ENCODE measurements at regions not wholly inside any gene's neighbourhood (a gene's known extent, or its start where the extent isn't known, plus 50 kb on each side); places are given as distances from the start of the nearest gene placed in this dataset.
"Not testable (repeated sequence)": the region's sequence is repeated elsewhere in the genome, so short reads cannot be mapped to it uniquely, and the experiment has no call there.

DNA sequence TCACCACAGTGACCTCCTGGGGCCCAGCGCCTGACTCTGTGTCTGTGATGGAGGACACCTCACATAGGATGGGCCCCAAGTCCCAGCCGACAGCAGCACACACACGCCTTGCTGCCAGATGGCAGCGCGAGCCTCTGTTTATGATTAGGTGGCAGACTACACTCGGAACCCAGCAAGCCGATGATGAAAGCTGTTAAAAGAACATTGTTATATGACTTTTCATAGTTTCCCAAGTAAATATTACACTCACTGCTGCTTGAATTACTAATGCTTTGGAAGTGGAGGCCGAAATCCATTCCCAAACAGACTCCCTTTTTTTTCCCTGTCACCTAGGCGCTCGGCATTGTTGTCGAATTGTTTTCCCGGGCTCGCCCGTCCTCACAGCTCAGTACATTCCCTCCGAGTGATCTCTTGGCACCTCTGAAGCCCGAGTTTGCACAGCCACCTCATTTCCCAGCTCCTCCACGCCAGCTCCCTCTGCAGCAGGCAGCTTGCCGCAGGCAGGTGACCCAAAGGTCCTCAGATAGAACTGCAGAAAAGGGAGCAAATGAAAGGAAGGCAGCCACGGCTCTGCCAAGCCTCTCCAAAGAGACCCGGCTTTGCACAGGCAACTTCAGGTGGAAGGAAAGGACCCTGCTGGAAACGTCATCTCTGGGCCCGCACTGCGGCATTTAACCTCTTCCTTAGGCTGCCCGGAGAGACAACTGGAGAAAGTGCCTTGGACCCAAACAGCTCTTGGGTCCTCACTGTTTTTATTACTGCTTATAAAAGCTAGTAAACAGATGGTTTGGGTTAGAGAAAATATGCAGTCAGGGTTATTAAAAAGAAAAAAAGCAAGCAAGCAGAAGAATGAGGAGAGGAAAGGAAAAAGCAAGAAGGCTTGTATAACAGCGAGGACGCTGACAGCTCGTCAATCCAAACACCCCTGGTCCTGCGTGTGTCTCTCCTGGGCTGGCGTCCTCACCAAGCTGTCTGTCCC, 72.2 kb upstream of the SLC25A33 start:
- Mint-ChIP-seq H3K27me3 (peaks cover 22% of the 10 kb centered on the region), H3K4me3 (no peak overlapping the region), H3K27ac (no peak overlapping the region), H3K36me3 (peaks cover 1% of the 10 kb centered on the region), H3K9me3 (no peaks in the 10 kb centered on the region), H3K4me1 (peaks cover 3% of the 10 kb centered on the region)
- DNase-seq (ENCODE audit: low spot score in 2 of 2) (no peak), ATAC-seq (ENCODE audit: low read depth) (no peak)

DNA sequence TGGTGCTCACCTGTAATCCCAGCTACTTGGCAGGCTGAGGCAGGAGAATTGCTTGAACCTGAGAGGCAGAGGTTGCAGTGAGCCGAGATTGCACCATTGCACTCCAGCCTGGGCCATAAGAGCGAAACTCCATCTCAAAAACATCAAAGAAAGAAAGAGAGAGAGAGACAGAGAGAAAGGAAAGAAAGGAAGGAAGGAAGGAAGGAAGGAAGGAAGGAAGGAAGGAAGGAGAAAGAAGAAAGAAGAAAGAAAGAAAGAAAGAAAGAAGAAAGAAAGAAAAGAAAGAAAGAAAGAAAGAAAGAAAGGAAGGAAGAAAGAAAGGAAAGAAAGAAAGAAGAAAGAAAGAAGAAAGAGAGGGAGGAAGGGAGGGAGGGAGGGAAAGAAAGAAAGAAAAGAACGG, 69.4 kb upstream of the SLC25A33 start:
- not testable (repeated sequence) for H3K27ac Mint-ChIP-seq; H3K4me1 Mint-ChIP-seq; H3K4me3 Mint-ChIP-seq; H3K36me3 Mint-ChIP-seq; DNase-seq (ENCODE audit: low spot score in 2 of 2); ATAC-seq (ENCODE audit: low read depth); H3K9me3 Mint-ChIP-seq
- H3K27me3 Mint-ChIP-seq = peaks cover 24% of the 10 kb centered on the region

DNA sequence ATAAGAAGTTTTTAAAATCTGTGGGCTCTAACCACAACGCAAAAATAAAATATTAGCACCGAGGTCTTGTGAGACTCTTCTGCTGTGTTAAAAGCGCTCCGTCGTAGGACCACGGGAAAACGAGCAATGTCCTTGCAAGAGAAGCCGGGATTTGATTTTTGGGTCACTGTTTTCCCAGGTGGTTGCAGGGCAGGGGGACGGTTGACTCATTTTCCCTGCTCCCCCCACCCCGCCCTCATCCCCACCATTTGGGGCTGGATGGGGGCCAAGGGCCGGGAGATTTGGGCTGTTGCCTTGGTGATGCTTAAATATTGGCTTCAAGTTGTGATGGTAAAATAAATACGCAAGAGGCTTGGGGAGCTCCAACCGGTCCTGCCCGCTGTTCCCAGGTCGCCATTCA, 67.6 kb upstream of the SLC25A33 start:
- Mint-ChIP-seq H3K9me3 (no peaks in the 10 kb centered on the region), H3K27ac (no peak overlapping the region), H3K27me3 (peaks cover 19% of the 10 kb centered on the region), H3K36me3 (peaks cover 1% of the 10 kb centered on the region), H3K4me3 (no peak overlapping the region), H3K4me1 (peaks cover 3% of the 10 kb centered on the region)
- no peak for ATAC-seq (ENCODE audit: low read depth)
- DNase-seq (ENCODE audit: low spot score in 2 of 2) = no peak

DNA sequence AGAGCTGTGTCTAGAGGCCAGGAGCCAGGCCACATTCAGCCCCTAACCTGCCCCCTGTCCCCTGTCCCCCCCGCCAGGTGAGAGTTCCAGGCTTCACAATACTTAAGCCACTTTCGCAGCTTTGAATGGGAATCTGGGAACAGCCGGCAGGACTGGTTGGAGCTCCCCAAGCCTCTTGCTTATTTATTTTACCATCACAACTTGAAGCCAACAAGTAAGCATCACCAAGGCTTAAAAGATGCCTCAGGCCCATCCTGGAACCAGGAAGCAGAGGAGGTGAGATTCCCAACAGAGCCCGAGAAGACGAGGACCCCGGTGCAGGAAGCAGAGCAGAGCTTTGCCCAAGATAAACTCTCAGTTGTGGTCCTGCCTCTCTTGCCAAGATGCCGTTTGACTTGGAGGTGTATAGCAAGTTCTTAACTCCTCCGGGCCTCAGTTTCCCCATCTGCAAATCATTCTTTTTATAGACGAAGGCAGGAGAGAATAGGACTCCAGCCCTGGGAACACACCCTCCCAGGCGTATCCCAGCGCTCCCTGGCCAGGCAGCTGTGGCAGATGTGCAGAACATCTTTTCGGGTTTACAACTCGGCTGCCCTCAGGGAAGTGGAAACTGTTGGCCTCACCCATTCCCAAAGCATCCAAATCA, 66.8 kb upstream of the SLC25A33 start:
- Mint-ChIP-seq H3K36me3 (peaks cover 1% of the 10 kb centered on the region), H3K27ac (no peak overlapping the region), H3K4me3 (no peak overlapping the region), H3K9me3 (no peaks in the 10 kb centered on the region), H3K4me1 (peaks cover 3% of the 10 kb centered on the region), H3K27me3 (peaks cover 14% of the 10 kb centered on the region)
- DNase-seq (ENCODE audit: low spot score in 2 of 2) = no peak
- ATAC-seq (ENCODE audit: low read depth) = no peak

DNA sequence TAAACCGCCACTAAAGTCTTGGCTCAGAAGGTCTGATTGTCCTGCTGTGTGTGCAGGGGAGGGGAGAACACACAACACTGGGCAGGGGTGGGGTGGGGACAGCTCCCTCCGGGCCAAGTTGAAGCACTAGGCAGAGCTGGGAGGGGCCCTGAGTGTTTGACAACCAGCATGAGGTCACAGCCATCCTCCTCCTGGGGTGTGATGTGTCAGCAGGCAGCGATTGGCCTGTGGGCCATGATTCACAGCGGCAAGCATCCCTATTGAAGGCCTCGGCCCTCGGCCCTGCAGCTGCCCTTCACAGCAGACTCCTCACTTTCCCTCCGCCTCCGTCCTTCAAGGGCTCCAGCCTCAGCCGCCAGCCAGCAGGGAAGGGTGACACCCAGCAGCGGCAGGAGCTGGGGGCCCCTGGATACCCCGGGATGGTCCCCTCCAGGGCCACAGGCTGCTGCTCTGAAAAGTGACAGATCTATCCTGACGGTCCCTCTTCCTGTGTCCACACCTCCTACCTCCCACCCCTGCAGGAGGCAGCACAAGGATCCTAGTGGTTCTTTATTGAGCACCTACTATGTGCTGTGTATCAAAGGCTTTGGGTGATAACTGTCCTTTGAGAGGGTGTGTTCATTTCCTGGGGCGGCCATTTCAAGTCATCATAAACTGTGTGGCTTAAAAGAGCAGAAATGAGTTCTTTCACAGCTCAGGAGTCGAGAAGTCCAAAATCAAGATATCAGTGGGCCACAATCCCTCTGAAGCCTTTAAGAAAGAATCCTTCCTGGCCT, 66.0 kb upstream of the SLC25A33 start:
- Mint-ChIP-seq H3K27me3 (peaks cover 9% of the 10 kb centered on the region), H3K4me3 (no peak overlapping the region), H3K9me3 (no peaks in the 10 kb centered on the region), H3K4me1 (peaks cover 3% of the 10 kb centered on the region), H3K36me3 (peaks cover 1% of the 10 kb centered on the region), H3K27ac (no peak overlapping the region)
- no peak for ATAC-seq (ENCODE audit: low read depth)
- DNase-seq (ENCODE audit: low spot score in 2 of 2) = no peak

DNA sequence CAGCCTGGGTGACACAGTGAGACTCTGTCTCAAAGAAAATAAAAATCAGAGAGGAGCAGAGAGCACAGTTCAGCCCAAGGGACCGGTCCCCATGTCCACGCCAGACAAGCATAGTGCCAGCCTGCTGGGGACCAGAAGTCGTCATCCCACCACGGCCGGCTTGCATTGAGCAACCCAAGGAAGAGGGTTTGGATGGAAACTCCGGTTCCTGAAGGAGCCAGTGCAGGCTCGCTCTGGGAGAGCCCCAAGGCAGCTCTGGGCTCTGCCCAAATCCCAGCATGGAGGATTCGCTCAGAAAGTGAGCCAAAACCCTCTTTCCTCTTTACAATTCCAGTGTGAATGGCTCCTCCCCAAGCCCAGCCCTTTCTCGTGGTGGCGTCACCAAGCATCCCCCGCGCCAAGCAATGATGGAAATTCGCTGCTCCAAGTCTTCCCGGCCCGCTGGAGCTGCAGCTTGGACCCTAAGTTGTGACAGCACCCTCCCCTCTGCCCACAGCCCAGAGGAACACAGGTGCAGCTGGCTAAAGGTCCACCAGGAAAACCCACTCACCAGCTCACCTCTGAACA, 64.1 kb upstream of the SLC25A33 start:
- no peak overlapping the region for H3K4me3 Mint-ChIP-seq
- H3K9me3 Mint-ChIP-seq = no peaks in the 10 kb centered on the region
- H3K27ac Mint-ChIP-seq = no peak overlapping the region
- ATAC-seq (ENCODE audit: low read depth) = no peak
- H3K36me3 Mint-ChIP-seq = no peaks in the 10 kb centered on the region
- H3K4me1 Mint-ChIP-seq = no peaks in the 10 kb centered on the region
- no peak for DNase-seq (ENCODE audit: low spot score in 2 of 2)
- H3K27me3 Mint-ChIP-seq = peaks cover 5% of the 10 kb centered on the region

DNA sequence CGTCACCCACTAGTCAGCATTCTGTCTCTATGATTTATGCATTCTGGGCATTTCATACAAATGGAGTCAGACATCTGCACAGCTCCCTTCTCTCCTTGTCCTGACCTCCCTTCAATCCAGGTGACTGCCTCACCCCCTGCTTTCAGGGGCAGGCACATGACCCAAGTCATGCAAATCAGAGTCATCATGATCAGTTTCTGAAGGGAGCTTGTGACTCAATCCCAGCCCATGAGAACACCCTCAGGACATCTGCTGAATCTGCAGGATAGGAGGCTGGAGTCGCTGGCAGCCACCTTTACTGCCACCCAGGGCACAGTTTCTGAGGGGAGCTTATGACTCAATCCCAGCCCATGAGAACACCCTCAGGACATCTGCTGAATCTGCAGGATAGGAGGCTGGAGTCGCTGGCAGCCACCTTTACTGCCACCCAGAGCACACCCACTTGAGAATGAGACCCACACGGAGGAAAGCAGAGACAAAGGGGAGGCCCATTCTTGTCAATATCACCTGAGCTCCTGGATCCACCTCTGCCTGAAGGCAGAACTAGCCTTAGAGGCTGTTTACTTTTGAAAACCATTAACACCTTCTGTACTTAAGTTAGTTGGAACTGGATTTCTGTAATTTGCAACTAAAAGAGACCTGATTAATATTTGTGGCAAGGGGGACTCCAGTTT, 62.3 kb upstream of the SLC25A33 start:
- no peak for ATAC-seq (ENCODE audit: low read depth)
- no peak for DNase-seq (ENCODE audit: low spot score in 2 of 2)
- H3K36me3 Mint-ChIP-seq = no peaks in the 10 kb centered on the region
- H3K4me1 Mint-ChIP-seq = no peaks in the 10 kb centered on the region
- H3K27me3 Mint-ChIP-seq = peaks cover 7% of the 10 kb centered on the region
- H3K27ac Mint-ChIP-seq = no peak overlapping the region
- H3K4me3 Mint-ChIP-seq = no peak overlapping the region
- H3K9me3 Mint-ChIP-seq = no peaks in the 10 kb centered on the region

DNA sequence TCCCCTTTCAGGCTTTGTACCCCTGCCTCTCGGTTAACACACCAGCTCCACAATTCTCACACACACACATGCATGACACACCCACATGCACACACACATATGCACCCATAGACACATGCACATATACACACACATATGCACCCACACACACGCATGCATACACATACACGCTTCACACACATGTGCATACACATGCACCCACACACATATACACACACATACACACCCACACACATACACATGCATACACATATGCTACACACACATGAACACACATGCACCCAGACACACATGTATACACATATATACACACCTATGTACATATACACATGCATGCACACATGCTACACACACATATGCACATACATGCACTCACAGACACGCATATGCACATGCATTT, 61.7 kb upstream of the SLC25A33 start:
- Mint-ChIP-seq H3K4me3 (no peak overlapping the region), H3K36me3 (no peaks in the 10 kb centered on the region), H3K9me3 (no peaks in the 10 kb centered on the region), H3K27ac (no peak overlapping the region), H3K4me1 (no peaks in the 10 kb centered on the region), H3K27me3 (peaks cover 7% of the 10 kb centered on the region)
- ATAC-seq (ENCODE audit: low read depth) (no peak), DNase-seq (ENCODE audit: low spot score in 2 of 2) (no peak)

DNA sequence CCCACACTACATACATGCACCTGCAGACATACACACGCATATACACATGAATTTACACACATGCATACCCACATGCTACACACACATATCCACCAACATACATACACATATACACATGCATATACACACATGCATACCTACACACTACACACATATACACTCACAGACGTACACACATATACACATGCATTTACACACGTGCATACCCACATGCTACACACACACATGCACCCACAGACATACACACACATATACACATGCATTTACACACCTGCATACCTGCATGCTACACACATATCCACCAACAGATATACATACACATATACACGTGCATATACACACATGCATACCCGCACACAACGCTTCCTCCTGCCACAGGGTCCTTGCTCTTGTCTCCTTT, 61.2 kb upstream of the SLC25A33 start:
- no peaks in the 10 kb centered on the region for H3K4me1 Mint-ChIP-seq
- DNase-seq (ENCODE audit: low spot score in 2 of 2) = no peak
- H3K36me3 Mint-ChIP-seq = no peaks in the 10 kb centered on the region
- no peak overlapping the region for H3K27ac Mint-ChIP-seq
- no peak overlapping the region for H3K4me3 Mint-ChIP-seq
- ATAC-seq (ENCODE audit: low read depth) = no peak
- peaks cover 7% of the 10 kb centered on the region for H3K27me3 Mint-ChIP-seq
- no peaks in the 10 kb centered on the region for H3K9me3 Mint-ChIP-seq

DNA sequence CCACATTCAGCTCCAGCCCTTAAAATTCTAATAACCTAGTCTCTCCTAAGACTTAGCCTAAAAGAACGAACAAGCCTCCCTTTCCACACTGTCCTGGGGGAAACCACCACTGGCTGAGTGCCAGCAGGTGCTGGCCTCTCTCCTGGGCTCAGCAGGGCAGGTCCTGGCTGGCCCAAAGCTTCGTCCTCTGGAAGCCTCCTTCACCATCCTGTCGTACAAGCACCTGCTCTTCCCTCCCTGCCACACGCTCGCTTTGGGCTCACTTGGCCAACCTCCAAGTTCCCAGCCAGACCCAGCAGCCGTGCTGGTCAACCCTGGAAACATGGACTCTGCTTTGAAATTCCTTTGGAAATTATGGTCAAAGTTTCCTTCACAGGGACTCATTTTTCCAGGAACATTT, 58.2 kb upstream of the SLC25A33 start:
- no peaks in the 10 kb centered on the region for H3K36me3 Mint-ChIP-seq
- H3K9me3 Mint-ChIP-seq = no peaks in the 10 kb centered on the region
- H3K27me3 Mint-ChIP-seq = peaks cover 8% of the 10 kb centered on the region
- no peak for DNase-seq (ENCODE audit: low spot score in 2 of 2)
- no peak overlapping the region for H3K4me3 Mint-ChIP-seq
- no peaks in the 10 kb centered on the region for H3K4me1 Mint-ChIP-seq
- ATAC-seq (ENCODE audit: low read depth) = no peak
- H3K27ac Mint-ChIP-seq = no peak overlapping the region

DNA sequence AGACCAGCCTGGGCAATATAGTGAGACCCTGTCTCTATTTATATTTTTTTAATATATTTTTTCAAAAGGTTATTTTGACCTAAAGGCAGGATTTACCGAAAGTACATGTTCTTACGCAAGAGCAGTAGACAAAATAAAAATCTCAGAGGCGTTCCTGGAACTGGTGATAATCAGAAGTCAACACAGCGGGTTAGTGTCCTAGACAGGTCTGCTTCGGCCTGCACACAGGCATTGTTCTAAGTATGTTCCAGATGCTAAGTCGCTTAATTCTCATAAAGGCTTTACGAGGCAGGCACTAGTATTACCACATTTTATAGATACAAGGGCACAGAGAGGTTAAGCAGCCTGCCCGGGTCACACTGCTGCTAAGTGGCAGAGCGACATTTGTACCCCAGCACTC, 56.9 kb upstream of the SLC25A33 start:
- DNase-seq (ENCODE audit: low spot score in 2 of 2) = no peak
- H3K27ac Mint-ChIP-seq = no peak overlapping the region
- ATAC-seq (ENCODE audit: low read depth) = no peak
- H3K4me1 Mint-ChIP-seq = no peaks in the 10 kb centered on the region
- H3K27me3 Mint-ChIP-seq = peaks cover 8% of the 10 kb centered on the region
- H3K4me3 Mint-ChIP-seq = no peak overlapping the region
- H3K9me3 Mint-ChIP-seq = no peaks in the 10 kb centered on the region
- H3K36me3 Mint-ChIP-seq = no peaks in the 10 kb centered on the region

DNA sequence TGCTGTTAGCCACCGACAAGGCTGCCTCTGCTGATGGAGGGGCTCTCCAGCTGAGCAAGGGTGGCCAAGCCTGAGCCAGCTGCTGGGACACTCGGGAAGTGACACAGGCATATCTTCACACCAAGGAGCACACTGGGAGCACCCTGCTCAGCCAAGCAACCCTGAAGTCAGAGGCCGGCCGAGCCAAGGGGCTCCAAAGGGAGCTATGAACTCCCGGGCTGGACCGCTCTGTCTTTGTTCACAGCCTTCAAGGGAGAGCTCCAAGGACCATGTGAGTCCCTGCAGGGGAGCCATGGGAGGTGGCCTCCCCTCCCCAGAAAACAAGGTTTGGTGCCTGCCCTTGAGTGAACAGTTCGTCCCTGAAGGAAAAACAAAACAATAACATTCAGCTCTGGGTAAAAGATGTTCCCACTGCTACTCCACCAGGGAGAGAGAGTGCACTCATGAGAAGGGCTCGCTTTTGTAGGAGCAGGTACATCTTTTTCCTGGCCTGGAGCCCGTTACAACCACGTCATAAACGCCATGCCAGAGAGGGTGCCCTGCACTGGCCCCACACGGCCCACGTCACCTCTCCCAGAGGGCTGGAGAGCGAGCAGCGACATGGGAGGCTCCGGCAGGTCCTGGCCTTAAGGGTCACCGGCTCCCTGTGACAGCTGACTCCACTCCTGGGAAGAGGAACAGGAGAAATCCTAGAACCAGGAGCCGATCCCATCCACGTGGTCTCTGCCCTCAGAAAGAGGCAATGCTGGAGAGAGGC, 56.3 kb upstream of the SLC25A33 start:
- H3K36me3 Mint-ChIP-seq = no peaks in the 10 kb centered on the region
- H3K9me3 Mint-ChIP-seq = no peaks in the 10 kb centered on the region
- ATAC-seq (ENCODE audit: low read depth) = no peak
- no peaks in the 10 kb centered on the region for H3K4me1 Mint-ChIP-seq
- no peak overlapping the region for H3K27ac Mint-ChIP-seq
- DNase-seq (ENCODE audit: low spot score in 2 of 2) = no peak
- H3K27me3 Mint-ChIP-seq = peaks cover 8% of the 10 kb centered on the region
- H3K4me3 Mint-ChIP-seq = no peak overlapping the region
